Frontal cortex (tissue), 3 donors: ENCODE measurements at regions not wholly inside any gene's neighbourhood (a gene's known extent, or its start where the extent isn't known, plus 50 kb on each side); places are given as distances from the start of the nearest gene placed in this dataset.

Source experiments
- DNase-seq, 2 donors: peaks; one replicate each; pipeline ENCODE4 v3.0.0; 2012; ENCODE audit warnings: low spot score in 2 of 2
- FAIRE-seq: peaks from 2 replicates; lab custom pipeline; 2012; peaks lifted over from hg19 to GRCh38; lab: Jason Lieb, UNC
- donor health status: control.
- donor health status: control.
- donor health status: control.

DNA sequence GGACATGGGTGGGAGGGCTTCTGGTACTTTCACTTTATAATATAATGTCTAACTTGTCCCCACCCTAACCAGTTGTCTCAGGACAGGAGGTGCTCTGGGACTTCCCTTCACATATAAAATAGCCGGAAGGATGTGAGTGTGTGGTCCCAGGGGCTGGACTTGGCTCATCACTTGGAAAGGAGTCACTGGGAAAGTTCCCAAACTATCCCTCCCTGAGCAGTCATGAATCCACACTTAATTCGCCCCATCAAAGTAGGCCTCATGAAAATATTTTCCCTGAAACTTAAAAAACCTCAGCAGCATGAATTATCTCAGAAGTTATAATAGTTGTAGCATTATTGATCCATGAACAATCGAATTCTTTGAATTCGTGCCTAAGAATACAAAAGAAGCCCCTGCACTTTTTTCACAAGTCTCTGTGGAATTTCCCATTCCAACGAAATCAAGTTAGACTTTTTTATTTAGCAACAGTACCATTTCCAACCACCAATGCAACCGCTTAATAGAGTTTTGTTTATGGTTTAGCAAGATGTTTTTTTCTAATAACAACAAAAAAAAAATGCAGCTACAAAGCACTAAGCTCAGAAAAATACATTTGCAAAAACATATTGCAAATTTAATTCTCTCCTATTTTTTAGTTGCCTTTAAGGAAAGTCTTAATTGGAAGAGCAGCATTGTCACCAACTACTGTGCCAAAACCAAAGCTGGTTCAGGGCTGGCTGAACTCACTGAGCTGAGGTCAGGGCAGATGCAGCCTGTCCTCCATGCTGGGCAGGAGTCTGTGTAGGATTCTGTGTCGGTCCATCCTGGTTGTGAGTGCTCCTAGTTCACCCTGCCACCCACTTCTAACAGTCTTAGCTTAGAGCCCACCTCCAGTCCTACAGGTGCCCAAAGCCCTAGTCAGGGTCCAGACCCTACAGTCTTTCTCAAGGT is 68.8 kb upstream of the SPTBN1 start:
- DNase-seq (no peak), FAIRE-seq (no peak)

DNA sequence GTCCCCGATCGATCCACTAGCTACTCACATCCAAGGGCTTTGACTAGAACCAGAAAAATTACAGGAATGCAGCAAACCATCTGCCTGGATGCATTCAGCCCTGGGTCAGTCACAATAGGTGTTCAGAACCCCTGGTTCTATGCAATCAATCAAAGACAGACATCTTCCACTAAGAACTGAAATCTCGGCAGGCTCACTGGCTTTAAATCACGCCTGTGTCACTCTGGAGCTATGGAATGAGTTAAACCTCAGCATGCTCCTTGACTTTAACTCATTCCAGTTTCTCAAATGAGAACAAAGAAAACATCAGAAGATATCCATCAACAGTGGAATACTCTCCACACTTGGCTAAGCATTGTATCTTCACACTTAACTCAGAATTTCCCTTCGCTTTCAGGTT is 68.1 kb upstream of the SPTBN1 start:
- FAIRE-seq (no peak), DNase-seq (no peak)

DNA sequence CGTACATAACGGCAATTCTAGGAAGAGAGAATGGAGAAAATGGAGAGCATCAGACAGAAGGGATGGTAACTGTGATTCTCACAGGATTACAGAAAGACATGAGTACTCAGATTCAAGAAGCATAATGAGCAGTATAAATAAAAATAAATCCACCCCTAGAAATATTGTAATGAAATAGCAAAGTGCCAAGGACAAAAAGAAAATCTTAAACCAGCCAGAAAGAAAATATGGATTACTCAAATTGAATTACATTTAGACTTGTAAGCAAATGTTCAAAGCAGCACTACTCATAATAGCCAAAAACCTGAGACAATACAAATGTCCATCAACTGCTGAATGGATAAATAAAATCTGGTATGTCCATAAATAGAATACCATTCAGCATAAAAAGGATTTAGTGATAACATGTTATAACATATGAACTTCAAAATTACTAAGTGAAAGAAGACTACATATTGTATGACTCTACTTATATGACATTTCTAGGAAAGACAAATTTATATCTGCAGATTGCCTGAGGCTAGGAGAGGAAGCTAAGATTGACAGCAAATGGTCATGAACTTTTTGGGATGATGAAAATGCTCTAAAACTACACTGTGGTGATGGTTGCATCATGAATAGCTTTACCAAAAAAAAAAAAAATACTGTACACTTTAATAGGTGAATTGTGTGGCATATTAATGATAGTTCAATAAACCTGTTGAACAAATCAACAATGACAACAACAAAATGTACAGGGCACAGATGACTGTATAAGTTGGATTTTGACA is 63.4 kb upstream of the SPTBN1 start:
- no peak for DNase-seq
- FAIRE-seq = no peak

DNA sequence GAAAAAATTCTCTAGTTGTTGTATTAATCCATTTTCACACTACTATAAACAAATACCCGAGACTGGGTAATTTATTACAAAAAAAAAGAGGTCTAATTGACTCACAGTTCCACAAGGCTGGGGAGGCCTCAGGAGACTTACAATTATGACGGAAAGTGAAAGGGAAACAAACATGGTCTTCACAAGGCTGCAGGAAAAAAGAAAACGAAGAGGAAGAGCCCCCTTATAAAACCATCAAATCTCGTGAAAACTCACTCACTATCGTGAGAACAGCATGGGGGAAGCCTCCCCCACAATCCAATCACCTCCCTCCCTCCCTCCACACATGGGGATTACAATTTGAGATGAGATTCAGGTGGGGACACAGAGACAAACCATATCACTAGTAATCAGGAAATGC is 61.7 kb upstream of the SPTBN1 start:
- DNase-seq (no peak), FAIRE-seq (no peak)

DNA sequence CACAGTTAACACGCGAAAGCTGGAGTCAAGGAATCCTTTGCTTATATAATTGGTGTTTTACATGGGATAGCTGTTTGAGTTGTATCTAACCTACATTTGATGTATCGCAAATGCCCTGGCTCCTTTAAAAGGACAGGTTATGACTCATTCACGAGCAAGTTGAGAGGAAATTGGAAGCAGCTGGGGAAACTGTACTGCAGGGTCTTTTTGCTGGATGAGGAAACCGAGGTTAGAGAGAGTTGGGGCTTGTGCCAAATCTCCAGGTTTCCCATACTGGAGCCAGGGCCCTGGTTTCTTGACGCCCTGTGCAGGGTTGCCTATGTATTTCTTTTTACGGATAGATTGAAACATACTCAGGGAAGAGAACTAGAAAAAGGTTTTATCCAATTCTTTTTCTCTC is 60.0 kb upstream of the SPTBN1 start:
- FAIRE-seq (no peak), DNase-seq (no peak)

- FAIRE-seq = no peak
- no peak for DNase-seq
Observed at GRCh38 chr2:54396798-54397197, 59.3 kb upstream of the SPTBN1 start.

- DNase-seq (no peak), FAIRE-seq (no peak)
Observed at GRCh38 chr2:54397426-54397825, 58.7 kb upstream of the SPTBN1 start.

GRCh38 chr2:54401554-54401953 is 54.6 kb upstream of the SPTBN1 start:
- DNase-seq = no peak
- no peak for FAIRE-seq

- FAIRE-seq (no peak), DNase-seq (no peak)
Observed at GRCh38 chr2:54402350-54402749, 53.8 kb upstream of the SPTBN1 start.

- no peak for FAIRE-seq
- DNase-seq = no peak
Observed at GRCh38 chr2:54403512-54404238, 52.5 kb upstream of the SPTBN1 start.

GRCh38 chr2:54404270-54404669 is 51.9 kb upstream of the SPTBN1 start:
- DNase-seq (no peak), FAIRE-seq (no peak)

DNA sequence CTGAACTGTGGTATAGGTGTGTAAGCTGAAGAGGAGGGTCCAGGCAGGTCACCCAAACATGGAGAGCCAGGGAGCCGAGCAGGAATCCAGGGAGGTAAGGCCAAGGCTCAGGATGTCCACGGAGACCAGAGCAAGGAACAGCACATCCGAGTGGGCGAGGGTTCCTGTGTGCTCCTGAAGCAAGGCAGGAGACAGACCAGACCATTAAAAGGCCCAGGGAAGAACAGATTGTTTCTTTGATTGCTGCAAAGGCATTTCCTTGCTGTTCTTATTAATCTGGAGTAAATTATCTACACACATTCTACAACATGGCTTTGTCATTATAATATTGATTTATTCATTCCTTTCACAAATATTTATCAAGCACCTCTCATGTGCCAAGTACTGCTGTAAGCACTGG is 50.1 kb upstream of the SPTBN1 start:
- FAIRE-seq (no peak), DNase-seq (no peak)
